HepG2 (cell line): ENCODE measurements at regions not wholly inside any gene's neighbourhood (a gene's known extent, or its start where the extent isn't known, plus 50 kb on each side); places are given as distances from the start of the nearest gene placed in this dataset.

ENCODE experiments used
- ATAC-seq: fragments of 200-7000 bp; cut with Tn5 transposase; 3 replicates; pipeline ENCODE4 v1.9.1; 2020; ENCODE audit warnings: mild to moderate bottlenecking, moderate library complexity
- BruUV-seq: library from RNA; stranded (reverse); fragments of 400-500 nt; replicated peaks from 2 replicates; lab custom pipeline; 2021; lab: Mats Ljungman, UMichigan
- CTCF ChIA-PET: fragments of 300-600 bp; formaldehyde crosslinking; extraction: SDS; loops from one replicate; lab custom pipeline; 2021; ENCODE audit warnings: low total read pairs, inconsistent platforms, low intra/inter-chr PET ratio; lab: Yijun Ruan, JAX
- POLR2A ChIA-PET: fragments of 350-600 bp; sonication (Branson Sonifier 250); formaldehyde crosslinking; loops from one replicate; lab custom pipeline; 2020; ENCODE audit warnings: antibody characterized with exemption, inconsistent platforms; lab: Yijun Ruan, JAX
- DNase-seq: peaks from one replicate; pipeline ENCODE4 v3.0.0-alpha.2; 2015; ENCODE audit warnings: low spot score
- FAIRE-seq: peaks from 3 replicates; lab custom pipeline; 2011; peaks lifted over from hg19 to GRCh38; lab: Jason Lieb, UNC
- H2AFZ ChIP-seq: one replicate; pipeline ENCODE4 v1.6.1; 2011; ENCODE audit warnings: low read length, inconsistent platforms
- H3K27ac ChIP-seq: fragments of 300-600 bp; 3 replicates; pipeline ENCODE4 v1.8.0; 2011; ENCODE audit warnings: mixed run types, mild to moderate bottlenecking, mixed read lengths, low read length, inconsistent platforms; ENCODE audit not compliant: insufficient read depth; ENCODE audit errors: extremely low read length
- H3K27me3 ChIP-seq, 2 experiments: fragments of 200-600 bp in 1 of 2; 2 replicates in 1 of 2; 3 replicates in 1 of 2; pipeline versions ENCODE4 v1.6.0 to v1.8.0; 2011; ENCODE audit warnings: low read length in 2 of 2, mild to moderate bottlenecking in 2 of 2, moderate library complexity in 2 of 2, inconsistent platforms in 1 of 2; ENCODE audit not compliant: insufficient read depth in 2 of 2, control insufficient read depth in 1 of 2
- H3K36me3 ChIP-seq, 2 experiments: fragments of 200-600 bp in 1 of 2; replicated peaks in 1 of 2; 2 replicates in 1 of 2; 3 replicates in 1 of 2; pipeline versions ENCODE4 v1.5.1 to v1.8.0; 2011; ENCODE audit warnings: low read length in 2 of 2, inconsistent platforms in 1 of 2; ENCODE audit not compliant: insufficient read depth in 2 of 2, control insufficient read depth in 1 of 2
- H3K4me1 ChIP-seq: 2 replicates; pipeline ENCODE4 v1.5.1; 2012; ENCODE audit warnings: low read length, inconsistent platforms; ENCODE audit not compliant: insufficient read depth
- H3K4me2 ChIP-seq: 2 replicates; pipeline ENCODE4 v1.6.0; 2011; ENCODE audit warnings: low read depth, low read length, inconsistent platforms
- H3K4me3 ChIP-seq, 3 experiments: fragments of 200-600 bp in 1 of 3; sonication (generic), shearing (Covaris generic) in 1 of 3; replicated peaks in 1 of 3; 2 replicates each; pipeline ENCODE4 v1.5.1; 2011 to 2016; ENCODE audit warnings: low read length in 3 of 3, inconsistent platforms in 2 of 3, low read depth in 2 of 3, mild to moderate bottlenecking in 2 of 3, control low read depth in 1 of 3, mixed read lengths in 1 of 3; ENCODE audit not compliant: insufficient read depth in 1 of 3
- H3K79me2 ChIP-seq: one replicate; pipeline ENCODE4 v1.6.1; 2011; ENCODE audit warnings: low read length, inconsistent platforms; ENCODE audit not compliant: insufficient read depth
- H3K9ac ChIP-seq: 2 replicates; pipeline ENCODE4 v1.6.0; 2011; ENCODE audit warnings: mild to moderate bottlenecking, low read depth, low read length, inconsistent platforms; ENCODE audit not compliant: insufficient read depth
- H3K9me3 ChIP-seq: 2 replicates; pipeline ENCODE4 v1.5.1; 2012; ENCODE audit warnings: mild to moderate bottlenecking, low read length
- H4K20me1 ChIP-seq: 2 replicates; pipeline ENCODE4 v1.6.0; 2011; ENCODE audit warnings: inconsistent platforms, mild to moderate bottlenecking, low read length, moderate library complexity; ENCODE audit not compliant: insufficient read depth
- GTF2F1 ChIP-seq: fragments of 150-350 bp; IDR thresholded peaks from 2 replicates; pipeline ENCODE4 v1.6.1; 2014; ENCODE audit warnings: low read length
- GZF1 ChIP-seq: sonication (generic); formaldehyde crosslinking; IDR thresholded peaks from 2 replicates; pipeline ENCODE4 v1.5.1; 2020; ENCODE audit warnings: mild to moderate bottlenecking, missing genetic modification reagents
- HNRNPK ChIP-seq: fragments of 200-400 bp; formaldehyde crosslinking; IDR thresholded peaks from 2 replicates; pipeline ENCODE4 v1.6.1; 2018; ENCODE audit warnings: low read length, low read depth, moderate library complexity, mild to moderate bottlenecking; ENCODE audit not compliant: poor library complexity, severe bottlenecking
- ONECUT2 ChIP-seq: sonication (generic); formaldehyde crosslinking; IDR thresholded peaks from 2 replicates; pipeline ENCODE4 v1.4.0; 2020; ENCODE audit warnings: missing genetic modification reagents
- PHB2 ChIP-seq: fragments of 450-650 bp; IDR thresholded peaks from 2 replicates; pipeline ENCODE4 v1.6.1; 2018; ENCODE audit not compliant: partially characterized antibody
- PREB ChIP-seq: sonication (generic); formaldehyde crosslinking; IDR thresholded peaks from 2 replicates; pipeline ENCODE4 v1.4.0; 2020; ENCODE audit warnings: missing genetic modification reagents
- SIN3B ChIP-seq: fragments of 150-350 bp; IDR thresholded peaks from 2 replicates; pipeline ENCODE4 v1.6.1; 2014; ENCODE audit warnings: low read length
- TEAD3 ChIP-seq: optimal IDR thresholded peaks from 2 replicates; pipeline ENCODE3; 2016; ENCODE audit warnings: borderline replicate concordance
- ZBTB26 ChIP-seq: IDR thresholded peaks from 2 replicates; pipeline ENCODE4 v1.6.1; 2016; ENCODE audit warnings: missing compliant biosample characterization, missing genetic modification reagents, borderline replicate concordance
- ZFP36L2 ChIP-seq: sonication (generic); formaldehyde crosslinking; IDR thresholded peaks from 2 replicates; pipeline ENCODE4 v1.4.0; 2020; ENCODE audit warnings: missing genetic modification reagents
- ZFYVE20 ChIP-seq: sonication (generic); formaldehyde crosslinking; IDR thresholded peaks from 2 replicates; pipeline ENCODE4 v1.8.0; 2023; ENCODE audit warnings: low read depth, mild to moderate bottlenecking, moderate library complexity, missing genetic modification reagents, borderline replicate concordance
- ZMAT3 ChIP-seq: sonication (generic); formaldehyde crosslinking; conservative IDR thresholded peaks from 2 replicates; pipeline ENCODE4 v1.7.0; 2021; ENCODE audit warnings: missing genetic modification reagents
- ZNF3 ChIP-seq: IDR thresholded peaks from 2 replicates; pipeline ENCODE4 v1.7.0; 2017; ENCODE audit warnings: inconsistent platforms
- ZNF44 ChIP-seq: sonication (generic); formaldehyde crosslinking; IDR thresholded peaks from 2 replicates; pipeline ENCODE4 v1.5.1; 2020; ENCODE audit warnings: mild to moderate bottlenecking, missing genetic modification reagents
- ZNF569 ChIP-seq: sonication (generic); formaldehyde crosslinking; IDR thresholded peaks from 2 replicates; pipeline ENCODE4 v1.5.0; 2020; ENCODE audit warnings: mild to moderate bottlenecking, missing genetic modification reagents, moderate library complexity, borderline replicate concordance
- ZNF720 ChIP-seq: sonication (generic); formaldehyde crosslinking; IDR thresholded peaks from 2 replicates; pipeline ENCODE4 v1.4.0; 2020; ENCODE audit warnings: missing genetic modification reagents
- ZNF768 ChIP-seq: sonication (generic); formaldehyde crosslinking; IDR thresholded peaks from 2 replicates; pipeline ENCODE4 v1.4.0; 2020; ENCODE audit warnings: missing genetic modification reagents
- WGBS: methylation state at CpG from one replicate; pipeline ENCODE4 v1.1.6; 2017; ENCODE audit warnings: low lambda C conversion rate; 5-methylcytosine and 5-hydroxymethylcytosine counted together
- in situ Hi-C: cut with HindIII; loops from 2 replicates; pipeline ENCODE4 v1.10.0; 2017; ENCODE audit warnings: low pct_unique_long_range_greater_than_20kb; ENCODE audit not compliant: extremely low pct_ligation_motif_present
- intact Hi-C: fragments of 100-400 bp; cut with micrococcal nuclease; formaldehyde crosslinking; loops from one replicate; pipeline ENCODE4 v1.10.0; 2022; ENCODE audit not compliant: unreplicated experiment

GRCh38 chr6:149147938-149148718 lies 169.4 kb upstream of the TAB2 start:
- Histone ChIP-seq H3K27ac (no peak overlapping the region), H3K27me3 (peaks cover 0 to 16% of the 10 kb centered on the region in 2 experiments; a peak in 2 of 5 replicates), H3K4me2 (no peak overlapping the region), H2AFZ (no peak overlapping the region), H3K4me3 (no peak overlapping the region), H3K9me3 (no peaks in the 10 kb centered on the region), H3K36me3 (no peaks in the 10 kb centered on the region), H4K20me1 (no peaks in the 10 kb centered on the region), H3K79me2 (no peaks in the 10 kb centered on the region), H3K9ac (no peak overlapping the region), H3K4me1 (no peaks in the 10 kb centered on the region)
- POLR2A ChIA-PET, result no interaction called here
- CTCF ChIA-PET, result no interaction called here
- FAIRE-seq, result no peak
- TF ChIP-seq ZBTB26 (CRISPR knock-in tag), result no peak
- no peak for TF ChIP-seq ZNF3 (CRISPR knock-in tag)
- no peak for TF ChIP-seq SIN3B
- TF ChIP-seq ZNF44 (CRISPR knock-in tag), result no peak
- TF ChIP-seq ZFYVE20, result no peak
- TF ChIP-seq GZF1 (CRISPR knock-in tag), result no peak
- no peak for TF ChIP-seq PHB2
- no peak for TF ChIP-seq PREB (CRISPR knock-in tag)
- no peak for TF ChIP-seq ONECUT2 (CRISPR knock-in tag)
- TF ChIP-seq ZNF569 (CRISPR knock-in tag), result no peak
- no peak for TF ChIP-seq ZNF768 (CRISPR knock-in tag)
- no peak for TF ChIP-seq ZNF720 (CRISPR knock-in tag)
- TF ChIP-seq ZMAT3, result no peak
- TF ChIP-seq ZFP36L2 (CRISPR knock-in tag), result no peak
- no peak for TF ChIP-seq HNRNPK
- TF ChIP-seq GTF2F1, result no peak
- TF ChIP-seq TEAD3 (CRISPR knock-in tag), result no peak
- no peak for ATAC-seq
- intact Hi-C loops, result no loop called here
- no peak for DNase-seq
- no TSS peak for BruUV-seq
- WGBS, result 29% methylated on average over 9 of the region's 9 CpGs
- in situ Hi-C loops, result no loop called here
